PC-3 (cell line): ENCODE measurements at regions not wholly inside any gene's neighbourhood (a gene's known extent, or its start where the extent isn't known, plus 50 kb on each side); places are given as distances from the start of the nearest gene placed in this dataset.

Source experiments
- ATAC-seq: fragments of 200-7000 bp; cut with Tn5 transposase; 2 replicates; pipeline ENCODE4 v1.9.1; 2020; ENCODE audit warnings: mild to moderate bottlenecking, moderate library complexity
- BruUV-seq: library from RNA; stranded (reverse); fragments of 400-500 nt; replicated peaks from 2 replicates; lab custom pipeline; 2021; lab: Mats Ljungman, UMichigan
- CTCF ChIA-PET: fragments of 300-600 bp; sonication (Branson Sonifier 250); formaldehyde crosslinking; loops from one replicate; lab custom pipeline; 2022; ENCODE audit warnings: antibody characterized with exemption; lab: Charles Lee
- POLR2A ChIA-PET: fragments of 300-600 bp; sonication (Branson Sonifier 250); formaldehyde crosslinking; loops from one replicate; lab custom pipeline; 2022; ENCODE audit warnings: antibody characterized with exemption; ENCODE audit not compliant: unreplicated experiment; lab: Charles Lee
- DNase-seq: peaks from one replicate; pipeline ENCODE4 v3.0.0-alpha.2; 2015
- H2AFZ ChIP-seq: fragments of 300-600 bp; sonication (generic); 2 replicates; pipeline ENCODE4 v1.6.0; 2016; ENCODE audit warnings: antibody characterized with exemption, low read length
- H3F3A ChIP-seq: fragments of 300-600 bp; sonication (generic); one replicate; pipeline ENCODE4 v1.6.0; 2017; ENCODE audit warnings: antibody characterized with exemption, low read length, control low read depth, mild to moderate bottlenecking; ENCODE audit not compliant: unreplicated experiment
- H3K27ac ChIP-seq: fragments of 300-600 bp; sonication (generic); 2 replicates; pipeline ENCODE4 v1.5.1; 2016; ENCODE audit warnings: mild to moderate bottlenecking, low read length
- H3K27me3 ChIP-seq: fragments of 300-600 bp; sonication (generic); 2 replicates; pipeline ENCODE4 v1.6.1; 2016; ENCODE audit warnings: low read length, mixed read lengths
- H3K36me3 ChIP-seq: fragments of 300-600 bp; sonication (generic); 2 replicates; pipeline ENCODE4 v1.6.1; 2016; ENCODE audit warnings: low read depth, mixed run types, low read length, mixed read lengths
- H3K4me1 ChIP-seq: fragments of 300-600 bp; sonication (generic); 2 replicates; pipeline ENCODE4 v1.5.1; 2016; ENCODE audit warnings: low read length; ENCODE audit not compliant: insufficient read depth
- H3K4me2 ChIP-seq: fragments of 300-600 bp; sonication (generic); 2 replicates; pipeline ENCODE4 v1.6.0; 2016; ENCODE audit warnings: low read length
- H3K4me3 ChIP-seq: fragments of 300-600 bp; sonication (generic); 2 replicates; pipeline ENCODE4 v1.5.1; 2016; ENCODE audit warnings: mild to moderate bottlenecking, low read length, mixed read lengths
- H3K79me2 ChIP-seq: fragments of 300-600 bp; sonication (generic); 2 replicates; pipeline ENCODE4 v1.6.1; 2017; ENCODE audit warnings: low read length, mixed read lengths
- H3K9ac ChIP-seq: fragments of 300-600 bp; sonication (generic); 2 replicates; pipeline ENCODE4 v1.6.0; 2016; ENCODE audit warnings: mild to moderate bottlenecking, low read length
- H3K9me2 ChIP-seq: fragments of 300-600 bp; sonication (generic); replicated peaks from 2 replicates; pipeline ENCODE4 v1.6.1; 2016; ENCODE audit warnings: mixed run types, low read length, mixed read lengths
- H3K9me3 ChIP-seq: fragments of 300-600 bp; sonication (generic); 2 replicates; pipeline ENCODE4 v1.6.1; 2016; ENCODE audit warnings: low read length, mixed read lengths
- H4K20me1 ChIP-seq: fragments of 300-600 bp; sonication (generic); 2 replicates; pipeline ENCODE4 v1.6.1; 2016; ENCODE audit warnings: low read length, mixed read lengths
- CTCF ChIP-seq: fragments of 300-600 bp; sonication (generic); conservative IDR thresholded peaks from 2 replicates; pipeline ENCODE4 v1.5.1; 2017; ENCODE audit warnings: antibody characterized with exemption, low read depth, mild to moderate bottlenecking, low read length
- EZH2 ChIP-seq: fragments of 300-600 bp; sonication (generic); IDR thresholded peaks from one replicate; pipeline ENCODE4 v1.6.1; 2017; ENCODE audit warnings: antibody characterized with exemption, mild to moderate bottlenecking, low read length; ENCODE audit not compliant: unreplicated experiment
- EZH2phosphoT487 ChIP-seq: fragments of 300-600 bp; sonication (generic); IDR thresholded peaks from 2 replicates; pipeline ENCODE4 v1.6.1; 2018; ENCODE audit warnings: mild to moderate bottlenecking, antibody characterized with exemption, low read length, borderline replicate concordance
- intact Hi-C: fragments of 100-400 bp; cut with micrococcal nuclease; formaldehyde crosslinking; loops from 2 replicates; pipeline ENCODE4 v1.9.0; 2023

- Histone ChIP-seq H3K4me1 (peaks cover 27% of the 10 kb centered on the region), H3K27ac (peak overlapping the region; percentile 98), H2AFZ (no peak overlapping the region), H3K4me3 (no peak overlapping the region), H3K9me2 (no peaks in the 10 kb centered on the region), H3K9ac (peak overlapping the region; percentile 85), H3F3A (no peaks in the 10 kb centered on the region), H3K36me3 (no peaks in the 10 kb centered on the region), H3K79me2 (no peaks in the 10 kb centered on the region), H4K20me1 (no peaks in the 10 kb centered on the region), H3K4me2 (no peak overlapping the region), H3K9me3 (no peaks in the 10 kb centered on the region), H3K27me3 (no peaks in the 10 kb centered on the region)
- peak; percentile 70 for DNase-seq
- BruUV-seq = no TSS peak
- intact Hi-C loops = no loop called here
- TF ChIP-seq CTCF (peak; percentile 45), EZH2phosphoT487 (no peak)
- ATAC-seq = peak; percentile 20
- ChIA-PET CTCF (no interaction called here), POLR2A (no interaction called here)
Measured at GRCh38 chr15:100703032-100703578, 100.7 kb downstream of the ASB7 start.

DNA sequence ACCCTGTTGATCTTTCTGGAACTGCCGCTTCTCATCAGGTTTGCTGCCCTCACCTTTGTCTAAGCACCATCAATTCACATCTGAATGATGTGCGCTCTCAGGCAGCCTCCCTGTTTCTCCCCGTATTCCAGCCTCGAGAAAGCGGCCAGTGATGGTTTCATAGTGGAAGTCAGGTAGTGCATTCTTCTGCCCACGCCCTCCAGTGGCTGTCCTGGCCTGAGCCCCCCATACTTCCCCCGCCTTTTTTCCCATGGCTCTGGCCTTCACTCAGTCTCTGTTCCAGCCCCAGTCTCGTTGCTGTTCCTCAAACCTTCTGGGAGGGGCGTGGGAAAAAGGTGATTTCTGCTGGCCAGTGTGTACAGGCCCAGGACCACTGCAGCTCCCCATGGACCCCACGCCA, 101.3 kb downstream of the ASB7 start:
- no TSS peak for BruUV-seq
- H2AFZ ChIP-seq = no peak overlapping the region

More for the DNA sequence above, 101.3 kb downstream of the ASB7 start:
- Histone ChIP-seq H3K27ac (peak overlapping the region; percentile 98), H3K4me3 (no peak overlapping the region), H3K79me2 (no peaks in the 10 kb centered on the region), H4K20me1 (no peaks in the 10 kb centered on the region), H3K9me2 (no peaks in the 10 kb centered on the region), H3K4me2 (no peak overlapping the region), H3K36me3 (no peaks in the 10 kb centered on the region), H3K27me3 (no peaks in the 10 kb centered on the region), H3K9ac (peak overlapping the region; percentile 85), H3F3A (no peaks in the 10 kb centered on the region), H3K9me3 (no peaks in the 10 kb centered on the region), H3K4me1 (peaks cover 27% of the 10 kb centered on the region)
- intact Hi-C loops = no loop called here
- ATAC-seq (no peak), DNase-seq (no peak)
- ChIA-PET CTCF (no interaction called here), POLR2A (no interaction called here)
- TF ChIP-seq CTCF (no peak), EZH2phosphoT487 (no peak), EZH2 (no peak)
